ENCODE measurements at regions not wholly inside any gene's neighbourhood (a gene's known extent, or its start where the extent isn't known, plus 50 kb on each side); places are given as distances from the start of the nearest gene placed in this dataset.

- no peak for TF ChIP-seq CTCF (IDR thresholded peaks at IDR 0.05)
- no peak for TF ChIP-seq EZH2 (IDR thresholded peaks at IDR 0.05)
Observed at GRCh38 chr1:199791495-199791894, 236.0 kb upstream of the NR5A2 start.

Data from neural progenitor cell (in vitro differentiated cells).